ENCODE measurements at regions not wholly inside any gene's neighbourhood (a gene's known extent, or its start where the extent isn't known, plus 50 kb on each side); places are given as distances from the start of the nearest gene placed in this dataset.

GRCh38 chr10:121171825-121172787 lies 320.9 kb downstream of the WDR11 start:
- TF ChIP-seq, protein P1, sequence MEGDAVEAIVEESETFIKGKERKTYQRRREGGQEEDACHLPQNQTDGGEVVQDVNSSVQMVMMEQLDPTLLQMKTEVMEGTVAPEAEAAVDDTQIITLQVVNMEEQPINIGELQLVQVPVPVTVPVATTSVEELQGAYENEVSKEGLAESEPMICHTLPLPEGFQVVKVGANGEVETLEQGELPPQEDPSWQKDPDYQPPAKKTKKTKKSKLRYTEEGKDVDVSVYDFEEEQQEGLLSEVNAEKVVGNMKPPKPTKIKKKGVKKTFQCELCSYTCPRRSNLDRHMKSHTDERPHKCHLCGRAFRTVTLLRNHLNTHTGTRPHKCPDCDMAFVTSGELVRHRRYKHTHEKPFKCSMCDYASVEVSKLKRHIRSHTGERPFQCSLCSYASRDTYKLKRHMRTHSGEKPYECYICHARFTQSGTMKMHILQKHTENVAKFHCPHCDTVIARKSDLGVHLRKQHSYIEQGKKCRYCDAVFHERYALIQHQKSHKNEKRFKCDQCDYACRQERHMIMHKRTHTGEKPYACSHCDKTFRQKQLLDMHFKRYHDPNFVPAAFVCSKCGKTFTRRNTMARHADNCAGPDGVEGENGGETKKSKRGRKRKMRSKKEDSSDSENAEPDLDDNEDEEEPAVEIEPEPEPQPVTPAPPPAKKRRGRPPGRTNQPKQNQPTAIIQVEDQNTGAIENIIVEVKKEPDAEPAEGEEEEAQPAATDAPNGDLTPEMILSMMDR (IDR thresholded peaks at IDR 0.05; ENCODE audit: insufficient read depth, low read depth, low read length, missing control alignments) = no peak
- H3K4me3 ChIP-seq (ENCODE audit: low read depth, low read length) = no peak overlapping the region
- no peak for DNase-seq (ENCODE audit: low read depth)

DNA sequence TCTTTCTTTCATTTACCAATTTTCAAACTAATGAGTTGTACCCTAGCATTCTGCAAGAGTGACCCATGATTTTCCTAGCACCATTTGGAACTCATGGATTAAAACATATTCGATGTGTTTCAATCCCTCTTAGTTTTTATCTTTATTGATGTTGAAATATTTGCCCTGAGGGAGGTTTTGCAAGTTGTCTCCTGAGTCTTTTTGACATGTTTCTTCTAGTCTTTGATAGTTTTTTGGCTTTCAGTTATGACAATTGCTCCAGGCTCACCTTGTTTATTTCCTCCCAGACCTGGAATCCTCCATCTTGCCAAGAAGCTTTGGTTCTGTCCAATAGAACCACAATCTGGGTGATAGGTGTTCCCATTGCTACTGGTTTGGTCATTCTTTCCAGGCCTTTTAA lies 327.8 kb downstream of the WDR11 start:
- TF ChIP-seq, protein P1 (IDR thresholded peaks at IDR 0.05; ENCODE audit: insufficient read depth, low read depth, low read length, missing control alignments) = no peak
- DNase-seq (ENCODE audit: low read depth) = no peak
- H3K4me3 ChIP-seq (ENCODE audit: low read depth, low read length) = no peak overlapping the region

DNA sequence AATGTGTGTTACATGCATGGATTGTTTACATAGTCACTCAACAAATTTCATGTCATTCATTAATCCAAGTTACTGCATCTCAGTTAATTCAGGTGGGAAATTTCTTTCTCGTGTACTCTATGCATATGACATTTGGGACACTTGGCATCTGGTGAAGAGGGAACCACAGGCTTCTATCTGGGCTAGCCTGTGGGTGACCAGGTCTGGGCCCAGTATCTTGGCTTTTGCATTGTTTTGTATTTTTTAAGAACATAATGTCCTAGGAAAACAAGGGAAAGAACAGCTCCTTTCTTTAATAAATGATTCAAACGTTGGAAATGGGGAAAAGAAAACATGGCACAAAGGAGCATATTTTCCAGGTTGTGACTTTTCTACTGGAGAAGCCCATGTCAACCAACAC lies 331.1 kb downstream of the WDR11 start:
- no peak overlapping the region for H3K4me3 ChIP-seq (ENCODE audit: low read depth, low read length)
- TF ChIP-seq, protein P1 (IDR thresholded peaks at IDR 0.05; ENCODE audit: insufficient read depth, low read depth, low read length, missing control alignments) = no peak
- no peak for DNase-seq (ENCODE audit: low read depth)

- TF ChIP-seq, protein P1 (IDR thresholded peaks at IDR 0.05; ENCODE audit: insufficient read depth, low read depth, low read length, missing control alignments) = no peak
- H3K4me3 ChIP-seq (ENCODE audit: low read depth, low read length) = no peak overlapping the region
- no peak for DNase-seq (ENCODE audit: low read depth)
Observed at GRCh38 chr10:121183236-121183635, 332.1 kb downstream of the WDR11 start.

GRCh38 chr10:121183707-121184106 lies 332.5 kb downstream of the WDR11 start:
- no peak overlapping the region for H3K4me3 ChIP-seq (ENCODE audit: low read depth, low read length)
- no peak for DNase-seq (ENCODE audit: low read depth)
- TF ChIP-seq, protein P1 (IDR thresholded peaks at IDR 0.05; ENCODE audit: insufficient read depth, low read depth, low read length, missing control alignments) = no peak

DNA sequence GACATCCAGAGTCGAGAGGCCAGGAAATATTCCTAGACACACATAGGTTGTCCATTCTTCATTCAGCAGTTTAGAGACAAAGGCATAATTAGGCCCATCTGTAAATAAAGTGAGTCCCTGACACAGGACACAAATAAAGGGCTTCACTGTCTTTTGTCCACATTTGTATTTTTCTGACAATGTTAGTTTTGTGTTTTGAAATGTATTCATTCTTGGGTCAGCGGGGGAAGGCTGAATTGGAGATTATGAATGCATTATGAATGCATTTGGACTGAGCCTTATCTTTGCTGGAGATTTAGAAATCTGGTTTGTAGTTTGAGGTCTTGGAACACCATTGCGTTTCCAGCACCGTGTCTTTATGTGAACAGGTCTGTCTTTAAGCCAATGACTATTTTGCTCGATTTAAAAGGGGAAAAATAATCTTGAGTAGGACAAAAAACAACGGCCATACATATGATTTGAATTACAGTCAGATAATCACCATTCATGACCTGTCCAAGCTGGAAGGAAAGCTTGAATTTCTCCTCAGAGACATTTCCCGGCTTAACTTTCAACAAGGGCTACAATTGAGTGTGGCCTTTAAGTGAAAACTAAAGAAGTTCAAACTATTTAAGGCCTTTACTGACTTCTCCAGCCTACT lies 334.8 kb downstream of the WDR11 start:
- H3K4me3 ChIP-seq (ENCODE audit: low read depth, low read length) = no peak overlapping the region
- DNase-seq (ENCODE audit: low read depth) = no peak
- TF ChIP-seq, protein P1 (IDR thresholded peaks at IDR 0.05; ENCODE audit: insufficient read depth, low read depth, low read length, missing control alignments) = no peak

Measured in GM12865 (cell line).